Stimulated activated memory B cell treated with anti-CD40 and anti-IgM and Interleukin-4, amounts not matched to agents 10 μg/mL and 1 μg/mL and 100 μg/mL, for 72 hours (primary cell): ENCODE measurements at regions not wholly inside any gene's neighbourhood (a gene's known extent, or its start where the extent isn't known, plus 50 kb on each side); places are given as distances from the start of the nearest gene placed in this dataset.

Experiments used
- ATAC-seq: fragments of 150-1000 bp; cut with Tn5 transposase; 2 replicates; pipeline ENCODE4 v1.10.0; 2021
- H3K27ac Mint-ChIP-seq: one replicate; pipeline ENCODE4 v1.8.0; 2022; ENCODE audit warnings: mild to moderate bottlenecking, mixed read lengths
- H3K27me3 Mint-ChIP-seq: one replicate; pipeline ENCODE4 v1.8.0; 2022; ENCODE audit warnings: mixed read lengths
- H3K36me3 Mint-ChIP-seq: one replicate; pipeline ENCODE4 v1.8.0; 2022; ENCODE audit warnings: mixed read lengths
- H3K4me1 Mint-ChIP-seq: one replicate; pipeline ENCODE4 v1.8.0; 2022; ENCODE audit warnings: mixed read lengths
- H3K4me3 Mint-ChIP-seq: one replicate; pipeline ENCODE4 v1.8.0; 2022; ENCODE audit warnings: mild to moderate bottlenecking, moderate library complexity, mixed read lengths
- H3K9me3 Mint-ChIP-seq: one replicate; pipeline ENCODE4 v1.8.0; 2022; ENCODE audit warnings: mixed read lengths

DNA sequence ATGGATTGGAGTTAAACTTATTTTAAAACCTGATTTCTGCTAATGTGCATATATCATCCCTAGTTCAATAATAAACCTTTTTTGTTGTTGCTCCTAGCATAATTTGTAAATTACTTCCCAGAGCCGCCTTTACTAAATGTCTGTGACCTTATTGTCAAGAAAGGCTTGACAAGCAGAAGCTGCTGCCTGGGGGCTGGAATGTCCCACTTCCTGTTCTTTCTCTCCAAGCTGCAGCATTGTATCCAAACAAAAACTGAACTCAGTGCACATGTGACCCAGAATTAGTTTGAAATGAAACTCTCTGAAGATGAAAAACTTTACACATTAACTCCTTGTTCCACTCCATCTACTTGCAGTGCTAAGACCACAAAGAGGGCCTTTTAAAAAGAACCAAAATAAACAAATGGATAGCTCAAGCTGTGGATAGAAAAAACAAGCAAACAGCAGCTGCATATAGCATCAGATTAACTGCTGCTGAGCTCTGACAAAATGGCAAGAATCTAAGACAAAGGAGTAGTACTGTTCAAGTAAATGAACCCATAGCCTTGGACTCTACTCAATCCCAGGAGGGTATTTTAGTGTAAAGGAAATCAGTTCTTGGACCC, 99.8 kb upstream of the NEUROD1 start:
- no peak overlapping the region for H3K27ac Mint-ChIP-seq
- H3K4me3 Mint-ChIP-seq: no peak overlapping the region
- H3K36me3 Mint-ChIP-seq: no peaks in the 10 kb centered on the region
- H3K9me3 Mint-ChIP-seq: no peaks in the 10 kb centered on the region
- H3K4me1 Mint-ChIP-seq: peaks cover under 1% of the 10 kb centered on the region
- peak; percentile 37 for ATAC-seq
- no peaks in the 10 kb centered on the region for H3K27me3 Mint-ChIP-seq

DNA sequence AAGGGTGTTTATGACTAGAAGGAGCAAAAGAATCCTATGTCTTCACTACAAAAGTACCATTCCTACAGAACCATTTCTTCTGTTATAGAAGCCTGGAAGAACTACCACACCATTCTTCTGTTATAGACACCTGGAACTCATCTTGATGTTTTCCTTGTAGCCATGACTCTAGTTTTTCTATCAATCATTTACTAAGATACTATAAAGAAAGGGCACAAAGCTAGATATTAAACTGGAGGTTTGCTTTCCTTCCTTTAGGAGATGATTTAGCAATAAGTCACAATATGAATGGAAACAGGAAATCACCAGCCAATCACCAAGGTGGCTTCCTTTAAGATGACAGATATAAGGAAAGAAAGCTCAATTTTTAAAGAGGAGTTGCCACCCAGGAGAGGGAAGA, 100.3 kb upstream of the NEUROD1 start:
- no peak overlapping the region for H3K27ac Mint-ChIP-seq
- ATAC-seq: no peak
- H3K27me3 Mint-ChIP-seq: peaks cover 1% of the 10 kb centered on the region
- no peaks in the 10 kb centered on the region for H3K36me3 Mint-ChIP-seq
- no peaks in the 10 kb centered on the region for H3K4me1 Mint-ChIP-seq
- no peak overlapping the region for H3K4me3 Mint-ChIP-seq
- H3K9me3 Mint-ChIP-seq: no peaks in the 10 kb centered on the region

DNA sequence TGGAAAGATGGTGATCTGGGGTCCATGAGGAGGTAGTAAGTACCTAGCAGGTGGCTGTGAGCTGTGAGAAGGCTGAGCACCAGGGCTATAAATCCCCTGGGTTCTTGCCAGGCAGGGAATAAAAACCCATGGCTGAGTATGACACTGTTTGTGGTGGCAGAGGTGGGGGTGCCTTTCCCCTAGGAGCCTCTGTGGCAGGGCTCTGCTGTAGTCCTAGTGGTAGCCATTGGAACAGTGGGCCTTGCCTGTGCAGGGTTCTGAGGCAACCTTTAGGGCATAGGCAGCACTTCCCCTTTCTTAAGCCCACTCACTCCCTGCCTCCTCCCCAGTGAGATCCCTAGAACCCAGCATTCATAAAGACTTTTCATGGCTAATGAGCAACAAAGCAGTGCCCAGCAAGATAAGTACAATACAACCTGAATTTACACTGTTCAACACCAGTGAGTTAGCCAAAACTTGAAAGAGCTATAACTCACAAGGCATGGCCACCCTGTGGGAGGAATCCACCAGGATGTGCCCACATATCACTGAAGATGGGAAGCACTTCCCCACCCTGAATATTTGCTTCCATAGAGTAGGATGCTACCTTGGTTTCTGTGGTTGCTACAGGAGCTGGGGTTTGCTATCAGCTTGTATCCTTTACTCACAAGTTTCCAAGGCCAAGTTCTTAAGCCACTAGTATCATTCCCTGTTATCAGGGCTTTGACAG, 100.9 kb upstream of the NEUROD1 start:
- no peak overlapping the region for H3K4me3 Mint-ChIP-seq
- peak; percentile 83 for ATAC-seq
- no peaks in the 10 kb centered on the region for H3K4me1 Mint-ChIP-seq
- H3K27ac Mint-ChIP-seq: no peak overlapping the region
- no peaks in the 10 kb centered on the region for H3K9me3 Mint-ChIP-seq
- no peaks in the 10 kb centered on the region for H3K36me3 Mint-ChIP-seq
- peaks cover 7% of the 10 kb centered on the region for H3K27me3 Mint-ChIP-seq

DNA sequence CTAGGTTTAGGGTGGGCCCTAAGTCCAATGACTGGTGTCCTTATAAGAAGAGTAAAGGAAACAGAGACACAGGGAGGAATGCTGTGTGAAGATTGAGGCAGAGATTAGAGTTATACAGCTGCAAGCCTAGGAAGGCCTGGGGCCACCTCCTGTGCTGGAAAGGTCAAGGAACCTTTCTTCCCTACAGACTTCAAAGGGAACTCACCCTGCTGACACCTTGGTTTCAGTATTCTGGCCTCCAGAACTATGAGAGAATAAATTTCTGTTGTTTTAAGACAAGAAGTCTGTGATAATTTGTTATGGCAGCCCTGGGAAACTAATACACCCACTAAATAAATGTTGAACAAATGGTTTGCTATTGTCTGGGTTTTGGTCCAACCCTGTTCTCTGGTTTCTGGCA, 102.3 kb upstream of the NEUROD1 start:
- H3K36me3 Mint-ChIP-seq: no peaks in the 10 kb centered on the region

DNA sequence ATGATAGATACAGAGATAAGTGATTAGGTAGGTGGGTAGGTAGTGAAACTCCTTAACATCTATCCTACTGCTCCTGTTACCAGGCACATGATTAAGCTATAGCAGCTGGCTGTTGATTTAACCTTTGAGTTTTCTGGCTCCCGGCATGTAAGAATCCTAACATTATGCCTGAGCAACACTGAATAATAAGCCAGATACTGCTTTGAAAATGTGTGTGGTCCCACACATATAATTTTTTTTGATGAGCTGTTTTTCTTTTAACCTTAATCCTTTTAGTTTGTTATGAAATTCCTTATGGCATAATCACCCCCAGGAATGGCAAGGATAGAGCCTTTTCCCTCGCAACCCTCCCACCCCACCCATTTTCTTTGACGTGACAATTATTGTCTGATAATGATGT, 104.2 kb upstream of the NEUROD1 start:
- no peak for ATAC-seq
- peaks cover 16% of the 10 kb centered on the region for H3K27me3 Mint-ChIP-seq
- no peaks in the 10 kb centered on the region for H3K9me3 Mint-ChIP-seq
- no peak overlapping the region for H3K27ac Mint-ChIP-seq
- H3K4me1 Mint-ChIP-seq: no peaks in the 10 kb centered on the region
- no peak overlapping the region for H3K4me3 Mint-ChIP-seq
- H3K36me3 Mint-ChIP-seq: no peaks in the 10 kb centered on the region

More for the DNA sequence above, 102.3 kb upstream of the NEUROD1 start:
- Mint-ChIP-seq H3K9me3 (no peaks in the 10 kb centered on the region), H3K4me1 (no peaks in the 10 kb centered on the region), H3K27ac (no peak overlapping the region), H3K27me3 (peaks cover 16% of the 10 kb centered on the region), H3K4me3 (no peak overlapping the region)
- no peak for ATAC-seq

DNA sequence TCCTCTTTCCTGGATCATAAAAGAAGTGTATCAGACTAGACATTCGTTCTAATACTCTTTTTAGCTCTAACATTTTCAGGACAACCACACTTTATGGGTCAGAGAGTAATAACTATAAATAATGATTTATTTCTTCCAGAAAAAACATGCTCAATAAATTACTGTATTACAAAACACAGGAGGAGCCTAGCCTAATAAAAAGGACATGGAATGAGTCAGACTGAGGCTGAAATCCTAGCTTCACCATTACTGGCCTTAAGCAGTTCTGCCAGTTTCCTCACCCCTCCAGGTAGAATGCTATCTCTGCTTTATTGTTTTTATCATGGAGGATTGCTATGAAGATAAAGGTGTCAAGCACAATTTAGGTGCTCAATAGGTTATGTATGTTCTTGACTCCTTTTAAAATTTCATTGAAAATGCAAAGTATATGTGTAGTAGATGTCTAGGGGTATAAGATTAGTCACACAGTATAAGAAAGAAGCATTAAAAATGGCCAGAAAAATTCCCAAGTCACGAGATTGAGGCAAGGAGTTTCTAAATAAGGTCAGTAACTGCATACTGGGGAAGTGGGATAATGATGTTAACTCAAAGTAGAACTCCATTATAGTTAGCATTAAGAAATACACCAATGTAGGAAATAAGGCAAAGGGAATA, 105.5 kb upstream of the NEUROD1 start:
- no peaks in the 10 kb centered on the region for H3K36me3 Mint-ChIP-seq
- ATAC-seq: no peak
- H3K4me1 Mint-ChIP-seq: no peaks in the 10 kb centered on the region
- H3K27me3 Mint-ChIP-seq: peaks cover 16% of the 10 kb centered on the region
- H3K4me3 Mint-ChIP-seq: no peak overlapping the region
- H3K27ac Mint-ChIP-seq: no peak overlapping the region
- H3K9me3 Mint-ChIP-seq: no peaks in the 10 kb centered on the region

DNA sequence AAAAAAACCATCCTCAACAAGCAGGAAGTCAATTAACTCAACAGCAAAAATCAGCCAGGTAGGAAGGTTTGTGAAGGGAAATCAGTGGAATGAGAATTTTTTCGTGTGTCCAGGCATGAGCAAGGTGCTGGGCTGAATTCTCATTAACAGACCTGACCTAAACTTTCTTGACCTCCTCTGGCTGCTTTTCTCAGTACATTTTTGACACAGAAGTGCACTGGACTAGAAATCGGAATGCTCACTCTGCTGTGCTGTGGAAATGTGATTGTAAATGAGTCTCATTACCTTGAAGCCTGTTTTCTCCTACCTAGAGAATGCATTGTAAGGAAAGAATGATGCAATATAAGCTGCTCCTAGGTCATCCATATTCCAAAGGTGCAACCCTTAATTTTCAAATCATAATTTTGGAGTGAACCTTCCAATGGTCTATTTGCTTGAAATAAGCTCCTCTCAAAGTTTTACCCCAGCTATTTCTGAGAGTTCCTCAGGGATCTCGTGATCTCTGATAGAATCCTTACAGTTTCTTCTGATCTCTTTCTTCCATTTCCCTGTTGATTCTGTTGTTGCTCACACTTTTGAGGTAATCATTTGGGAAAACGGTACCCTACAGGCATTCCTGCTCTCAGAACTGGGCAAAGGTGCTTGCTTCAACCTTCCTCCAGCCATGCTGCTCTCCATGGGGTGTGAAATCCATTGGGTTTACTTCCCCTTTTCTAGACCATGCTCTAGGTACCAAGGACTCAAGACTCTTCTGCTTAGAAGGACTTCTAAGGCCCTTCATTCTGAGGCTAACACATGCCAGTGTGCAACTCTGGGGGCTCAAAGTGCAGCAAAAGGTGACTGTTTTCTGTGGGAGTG, 104.9 kb upstream of the ITPRID2 start:
- no peaks in the 10 kb centered on the region for H3K36me3 Mint-ChIP-seq
- ATAC-seq: no peak
- H3K27ac Mint-ChIP-seq: no peak overlapping the region
- H3K4me1 Mint-ChIP-seq: no peaks in the 10 kb centered on the region
- H3K9me3 Mint-ChIP-seq: no peaks in the 10 kb centered on the region
- H3K4me3 Mint-ChIP-seq: no peak overlapping the region
- peaks cover 16% of the 10 kb centered on the region for H3K27me3 Mint-ChIP-seq

DNA sequence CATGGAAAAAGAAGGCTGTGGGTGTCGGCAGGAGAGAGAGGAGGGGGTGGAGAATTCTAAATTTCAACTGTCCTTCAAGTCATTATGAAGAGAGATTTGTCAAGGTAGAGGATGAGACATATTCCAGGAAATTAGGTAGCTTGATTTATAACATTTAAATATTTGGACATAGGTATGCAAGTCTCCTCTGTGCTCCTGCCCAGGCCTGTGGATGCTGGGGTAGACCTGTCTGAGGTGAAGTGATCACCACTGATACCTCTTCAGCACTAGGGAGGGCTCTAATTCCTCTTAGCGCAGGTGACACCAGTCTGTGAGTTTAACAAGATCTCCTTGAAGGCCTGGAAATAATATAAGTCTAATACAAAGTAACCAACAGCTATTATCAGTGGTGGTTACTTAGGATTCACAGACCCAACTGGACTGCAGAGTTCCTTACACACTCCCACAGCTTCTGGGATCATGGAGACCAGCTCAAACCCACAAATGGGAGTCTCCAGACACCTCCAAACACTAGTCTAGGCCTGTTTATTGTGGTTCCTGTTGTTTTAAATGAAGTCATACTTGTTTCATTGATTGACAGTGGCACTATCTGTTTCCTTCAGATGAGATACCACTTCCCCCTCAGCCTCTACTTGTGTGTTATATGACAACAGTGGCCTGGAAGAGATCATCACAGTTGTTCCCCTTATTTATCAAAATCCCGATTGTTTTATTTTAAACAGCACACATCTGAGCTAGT, 104.1 kb upstream of the ITPRID2 start:
- Mint-ChIP-seq H3K4me3 (no peak overlapping the region), H3K36me3 (no peaks in the 10 kb centered on the region), H3K27me3 (peaks cover 16% of the 10 kb centered on the region), H3K4me1 (no peaks in the 10 kb centered on the region), H3K9me3 (no peaks in the 10 kb centered on the region), H3K27ac (no peak overlapping the region)
- ATAC-seq: no peak

DNA sequence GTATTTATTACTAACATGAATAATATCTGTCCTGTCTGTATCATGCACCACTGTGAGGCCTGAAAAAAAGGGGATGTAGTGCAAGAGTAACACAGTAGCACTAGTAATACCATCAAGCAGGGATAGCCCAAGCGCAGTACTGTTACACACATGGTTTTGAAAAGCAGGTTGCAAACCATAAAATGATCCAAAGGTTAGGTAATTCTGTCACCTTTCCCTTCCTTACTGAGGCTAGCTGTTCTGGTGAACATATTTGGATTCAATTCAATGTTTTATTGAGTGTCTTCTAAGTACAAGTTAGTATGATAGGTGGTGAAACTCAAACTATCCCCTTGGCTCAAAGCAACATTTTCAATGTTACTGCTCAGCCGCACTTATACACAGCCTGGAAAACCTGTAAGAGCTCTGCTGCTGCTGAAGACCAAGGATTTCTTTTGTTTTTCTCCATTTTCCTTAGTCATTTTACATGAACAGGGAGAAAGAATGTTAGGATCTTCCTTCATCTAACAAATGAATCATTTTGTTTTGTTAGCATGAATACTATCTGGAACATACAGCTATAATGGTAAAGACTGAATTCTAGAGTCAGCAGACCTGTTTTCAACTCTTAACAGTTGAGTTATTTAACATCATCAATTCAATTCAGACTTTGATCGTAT, 102.5 kb upstream of the ITPRID2 start:
- H3K4me1 Mint-ChIP-seq: no peaks in the 10 kb centered on the region
- peaks cover 16% of the 10 kb centered on the region for H3K27me3 Mint-ChIP-seq
- no peak overlapping the region for H3K27ac Mint-ChIP-seq
- no peak overlapping the region for H3K4me3 Mint-ChIP-seq
- no peak for ATAC-seq
- no peaks in the 10 kb centered on the region for H3K36me3 Mint-ChIP-seq
- H3K9me3 Mint-ChIP-seq: peaks cover 4% of the 10 kb centered on the region

DNA sequence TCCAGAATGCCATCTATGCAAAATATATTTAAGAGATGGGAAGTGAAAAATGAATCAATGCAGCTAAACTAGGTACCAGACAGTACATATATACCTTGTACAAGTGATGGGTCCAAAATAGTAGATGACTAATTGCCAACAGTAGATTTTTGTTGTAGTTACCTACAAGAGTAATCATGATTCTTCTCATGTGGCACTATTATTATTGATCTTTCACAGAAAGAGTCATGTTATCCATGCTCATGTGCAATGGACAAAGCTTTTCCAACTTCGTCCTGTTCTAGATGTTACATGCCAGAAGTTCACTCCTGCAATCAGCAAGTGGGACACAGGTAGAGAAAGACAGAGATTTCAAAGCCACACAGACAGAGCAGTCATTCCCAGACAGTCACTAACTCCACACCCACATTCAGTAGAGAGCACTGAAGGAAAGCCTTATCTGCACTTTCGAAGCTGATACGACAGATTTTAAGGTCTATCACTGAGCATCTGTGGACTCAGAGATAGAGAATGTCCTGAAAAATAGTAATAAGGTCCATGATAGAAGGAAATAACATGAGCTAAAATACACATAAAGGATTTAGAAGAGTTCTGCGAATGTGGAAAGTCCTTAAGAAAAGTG, 101.6 kb upstream of the ITPRID2 start:
- H3K27ac Mint-ChIP-seq: no peak overlapping the region
- no peak overlapping the region for H3K4me3 Mint-ChIP-seq
- no peak for ATAC-seq

DNA sequence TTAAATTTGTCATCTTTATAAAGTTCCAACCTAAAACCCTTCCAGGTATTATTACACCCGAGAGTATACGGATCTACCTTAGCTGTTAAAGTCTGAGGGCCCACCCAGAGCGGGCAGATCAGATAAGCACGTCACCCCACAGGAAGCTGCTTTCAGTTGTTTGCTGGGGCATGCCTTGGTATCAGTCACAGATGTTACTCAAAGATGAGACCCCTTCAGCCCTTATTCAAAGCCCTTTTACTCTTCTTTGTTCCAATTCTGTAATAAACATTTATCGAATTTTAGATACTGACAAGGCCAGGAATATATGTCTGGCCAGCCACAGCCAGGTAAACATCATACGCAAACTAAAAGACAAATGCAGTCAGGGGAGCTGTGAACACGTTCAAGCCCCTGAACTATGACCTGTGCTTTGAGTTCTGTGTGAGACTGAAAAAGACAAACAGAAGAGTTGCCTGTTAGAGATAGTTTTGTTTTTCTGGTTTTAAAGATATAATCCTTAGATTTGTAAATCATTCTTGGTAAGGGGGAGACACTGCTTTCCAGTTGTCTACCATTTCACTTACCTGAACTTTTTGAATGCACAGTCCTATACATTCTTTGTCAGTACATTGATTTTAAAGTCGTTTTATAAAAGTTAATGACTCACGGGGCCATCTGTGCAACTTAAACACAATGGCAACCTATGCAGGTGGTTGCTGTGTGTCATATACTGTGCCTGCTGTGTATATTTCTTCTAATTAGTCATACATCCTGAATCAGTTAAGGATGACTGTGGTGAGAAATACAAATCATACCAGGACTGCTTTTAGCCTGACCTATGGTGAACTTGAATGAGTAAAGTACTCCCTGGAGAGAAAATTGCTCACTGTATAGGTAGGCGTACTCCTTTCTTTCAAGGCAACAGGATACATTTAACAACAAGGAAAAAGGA, 100.5 kb upstream of the ITPRID2 start:
- peaks cover 12% of the 10 kb centered on the region for H3K27me3 Mint-ChIP-seq
- peaks cover 4% of the 10 kb centered on the region for H3K9me3 Mint-ChIP-seq
- no peaks in the 10 kb centered on the region for H3K4me1 Mint-ChIP-seq
- H3K4me3 Mint-ChIP-seq: no peak overlapping the region
- H3K36me3 Mint-ChIP-seq: no peaks in the 10 kb centered on the region
- peak; percentile 68 for ATAC-seq
- H3K27ac Mint-ChIP-seq: no peak overlapping the region

More for the DNA sequence above, 101.6 kb upstream of the ITPRID2 start:
- peaks cover 4% of the 10 kb centered on the region for H3K9me3 Mint-ChIP-seq
- H3K4me1 Mint-ChIP-seq: no peaks in the 10 kb centered on the region
- peaks cover 16% of the 10 kb centered on the region for H3K27me3 Mint-ChIP-seq
- no peaks in the 10 kb centered on the region for H3K36me3 Mint-ChIP-seq

DNA sequence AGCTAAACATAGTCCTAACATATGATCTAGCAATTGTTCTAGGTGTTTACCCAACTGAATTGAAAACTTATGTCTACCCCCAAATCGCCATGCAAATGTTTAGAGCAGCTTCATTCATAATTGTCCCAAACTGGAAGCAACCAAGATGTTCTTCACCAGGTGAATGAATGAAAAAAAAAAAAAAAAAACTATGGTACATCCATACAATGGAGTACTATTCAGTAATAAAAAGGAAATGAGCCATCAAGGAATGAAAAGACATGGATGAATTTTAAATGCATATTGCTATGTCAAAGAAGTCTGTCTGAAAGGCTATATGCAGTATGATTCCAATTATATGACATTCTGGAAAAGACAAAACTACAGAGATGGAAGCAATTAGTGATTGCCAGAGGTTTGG, 98.6 kb upstream of the ITPRID2 start:
- Mint-ChIP-seq H3K4me1 (no peaks in the 10 kb centered on the region), H3K4me3 (no peak overlapping the region), H3K9me3 (peaks cover 4% of the 10 kb centered on the region), H3K27ac (no peak overlapping the region), H3K27me3 (no peaks in the 10 kb centered on the region), H3K36me3 (no peaks in the 10 kb centered on the region)
- no peak for ATAC-seq

DNA sequence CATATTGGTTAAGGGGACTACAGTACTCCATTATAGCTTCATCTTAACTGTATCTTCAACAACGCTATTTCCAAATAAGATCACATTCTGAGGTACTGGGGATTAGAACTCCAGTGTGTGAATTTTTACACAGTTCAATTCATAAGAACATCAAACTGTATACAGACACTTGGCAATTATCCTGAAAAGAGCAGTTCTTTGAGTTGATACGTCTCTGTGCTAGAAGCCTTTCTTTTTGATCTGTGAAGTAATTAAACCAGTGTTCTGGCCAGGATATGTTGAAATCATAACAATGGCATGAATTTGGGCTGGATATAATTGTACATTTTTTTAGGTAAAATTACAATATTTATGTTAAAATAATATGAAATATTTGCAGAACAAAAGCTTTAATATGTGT, 93.5 kb upstream of the ITPRID2 start:
- ATAC-seq: no peak
- Mint-ChIP-seq H3K27me3 (peaks cover 20% of the 10 kb centered on the region), H3K9me3 (peaks cover 5% of the 10 kb centered on the region), H3K4me3 (no peak overlapping the region), H3K4me1 (no peaks in the 10 kb centered on the region), H3K36me3 (no peaks in the 10 kb centered on the region), H3K27ac (no peak overlapping the region)
